Heart left ventricle (tissue), 13 donors: ENCODE measurements at regions not wholly inside any gene's neighbourhood (a gene's known extent, or its start where the extent isn't known, plus 50 kb on each side); places are given as distances from the start of the nearest gene placed in this dataset.

Source experiments
- CTCF ChIP-seq, 12 donors: fragments of 200-600 bp; sonication (generic) in 4 of 12; IDR thresholded peaks; one replicate each; pipeline versions ENCODE4 v1.5.0 to v1.8.0; 2018 to 2022; ENCODE audit warnings: antibody characterized with exemption in 12 of 12, mild to moderate bottlenecking in 5 of 12
- POLR2A ChIP-seq, 2 donors: fragments of 450-650 bp; IDR thresholded peaks; one replicate each; pipeline ENCODE4 v1.6.1; 2017; ENCODE audit warnings: antibody characterized with exemption in 2 of 2, mild to moderate bottlenecking in 2 of 2, moderate library complexity in 2 of 2
- donor health status: ischemic (EF 13 %, LVEDD 7.1; RV severe dilation, severe dysfunction).
- donor health status: DM: no; HTN: yes; CAD: no.
- donor health status: DM: no; HTN: no; CAD: no.
- donor health status: ischemic (EF 25% LVEDD 6.9; RV normal size, moderate dysfunction).
- donor health status: ischemic (EF 25% LVEDD 5.7; RV mildly dilated, moderate dysfunction).
- donor health status: ischemic (EF 35%, LVEDD 5.7; RV mildly dilated, moderate dysfunction).
- donor health status: nonischemic (EF 11% LVEDD 7.7; RV severe dilation, severe dysfunction).
- donor health status: DM: yes; HTN: yes; CAD: no.
- donor health status: PGD.
- donor health status: ischemic (EF 29% LVEDD 5.4; RV normal size, mild dysfunction).
- donor health status: nonischemic (EF 23%, LVEDD 6.1; RV moderate dilation, normal function).

- no peak for TF ChIP-seq POLR2A (IDR thresholded peaks at IDR 0.05)
- TF ChIP-seq CTCF (IDR thresholded peaks at IDR 0.05), result no peak
Measured at GRCh38 chr3:152638707-152639450, 196.1 kb upstream of the P2RY1 start.
